Mesodermal cell (in vitro differentiated cells): ENCODE measurements at regions not wholly inside any gene's neighbourhood (a gene's known extent, or its start where the extent isn't known, plus 50 kb on each side); places are given as distances from the start of the nearest gene placed in this dataset.
"Not testable (repeated sequence)": the region's sequence is repeated elsewhere in the genome, so short reads cannot be mapped to it uniquely, and the experiment has no call there.

Experiments used
- H3K27ac ChIP-seq: 2 replicates; pipeline ENCODE4 v1.7.0; 2013; ENCODE audit warnings: mild to moderate bottlenecking, low read depth, low read length, moderate library complexity; ENCODE audit not compliant: severe bottlenecking
- H3K36me3 ChIP-seq: 2 replicates; pipeline ENCODE4 v1.7.1; 2013; ENCODE audit warnings: mild to moderate bottlenecking, low read length, moderate library complexity; ENCODE audit not compliant: control insufficient read depth, insufficient read depth
- H3K4me1 ChIP-seq: one replicate; pipeline ENCODE4 v1.7.1; 2013; ENCODE audit warnings: mild to moderate bottlenecking, low read length; ENCODE audit not compliant: insufficient read depth, control insufficient read depth, poor library complexity, severe bottlenecking
- H3K4me3 ChIP-seq: 2 replicates; pipeline ENCODE4 v1.7.0; 2013; ENCODE audit warnings: low read length, control low read depth, mild to moderate bottlenecking; ENCODE audit not compliant: insufficient read depth, poor library complexity, severe bottlenecking; ENCODE audit errors: extremely low read depth
- H3K9me3 ChIP-seq: 2 replicates; pipeline ENCODE4 v1.7.1; 2013; ENCODE audit warnings: mild to moderate bottlenecking, low read length, moderate library complexity; ENCODE audit not compliant: control insufficient read depth
- WGBS, 2 experiments: methylation state at CpG; one replicate each; pipeline ENCODE4 v1.1.5; 2013; ENCODE audit warnings: missing lambda C conversion rate in 2 of 2; ENCODE audit not compliant: insufficient coverage in 2 of 2; 5-methylcytosine and 5-hydroxymethylcytosine counted together

DNA sequence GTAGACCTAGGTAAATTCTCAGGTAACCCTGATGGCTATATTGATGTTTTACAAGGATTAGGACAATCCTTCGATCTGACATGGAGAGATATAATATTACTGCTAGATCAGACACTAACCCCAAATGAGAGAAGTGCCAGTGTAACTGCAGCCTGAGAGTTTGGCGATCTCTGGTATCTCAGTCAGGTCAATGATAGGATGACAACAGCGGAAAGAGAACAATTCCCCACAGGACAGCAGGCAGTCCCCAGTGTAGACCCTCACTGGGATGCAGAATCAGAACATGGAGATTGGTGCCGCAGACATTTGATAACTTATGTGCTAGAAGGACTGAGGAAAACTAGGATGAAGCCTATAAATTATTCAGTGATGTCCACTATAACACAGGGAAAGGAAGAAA is 228.4 kb upstream of the CWC22 start:
- H3K36me3 ChIP-seq, H3K27ac ChIP-seq, H3K9me3 ChIP-seq, H3K4me3 ChIP-seq, H3K4me1 ChIP-seq: not testable (repeated sequence)
- 95 to 100% methylated on average over 2 of the region's 4 CpGs for WGBS, 2 experiments

- H3K27ac ChIP-seq, H3K4me3 ChIP-seq, H3K9me3 ChIP-seq, H3K4me1 ChIP-seq, H3K36me3 ChIP-seq: not testable (repeated sequence)
- WGBS, 2 experiments = 98 to 100% methylated on average over 3 to 5 of the region's 5 CpGs
These were observed 227.9 kb upstream of the CWC22 start for GRCh38 chr2:180234991-180235390.

DNA sequence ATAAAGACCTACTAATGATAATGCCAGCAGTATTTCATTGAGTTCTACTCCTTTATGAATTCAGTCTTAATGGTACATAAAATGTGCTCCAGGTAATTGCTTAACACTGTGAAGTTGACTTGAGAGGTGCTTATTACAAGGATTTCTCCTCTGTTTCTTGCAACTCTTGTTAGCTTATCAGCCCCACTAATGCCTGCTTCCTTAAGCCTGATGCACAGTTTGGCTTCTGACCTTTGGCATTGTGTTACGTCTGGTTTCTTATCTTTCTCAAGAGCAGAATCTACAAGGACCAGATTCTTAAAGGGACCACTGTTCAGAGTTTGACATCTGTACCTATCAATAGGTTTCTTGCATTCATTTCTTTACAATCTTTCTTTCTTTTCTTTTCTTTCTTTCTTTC is 223.9 kb upstream of the CWC22 start:
- peaks cover 3% of the 10 kb centered on the region for H3K4me1 ChIP-seq
- no peaks in the 10 kb centered on the region for H3K36me3 ChIP-seq
- H3K9me3 ChIP-seq = peaks cover 8% of the 10 kb centered on the region
- H3K27ac ChIP-seq = no peak overlapping the region
- no peak overlapping the region for H3K4me3 ChIP-seq
- WGBS, 2 experiments = 9 to 17% methylated on average over 1 of the region's 1 CpG

GRCh38 chr2:180227461-180227860 is 220.4 kb upstream of the CWC22 start:
- Histone ChIP-seq H3K27ac (no peak overlapping the region), H3K4me3 (no peak overlapping the region)
- WGBS, 2 experiments = 100% methylated on average over 1 of the region's 2 CpGs

DNA sequence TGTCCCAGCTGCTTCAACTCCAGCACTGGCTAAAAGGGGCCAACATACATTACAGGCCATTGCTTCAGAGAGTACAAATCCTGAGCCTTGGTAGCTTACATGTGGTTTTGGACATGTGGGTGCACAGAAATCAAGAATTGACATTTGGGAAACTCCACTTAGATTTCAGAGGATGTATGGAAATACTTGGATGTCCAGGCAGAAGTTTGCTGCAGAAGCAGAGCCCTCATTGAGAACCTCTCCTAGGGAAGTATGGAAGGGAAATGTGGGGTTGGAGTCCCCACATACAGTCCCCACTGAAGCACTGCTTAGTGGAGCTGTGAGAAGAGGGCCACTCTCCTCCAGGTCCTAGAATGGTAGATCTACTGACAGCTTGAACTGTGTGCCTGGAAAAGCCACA is 218.0 kb upstream of the CWC22 start:
- Histone ChIP-seq H3K9me3 (peaks cover 18% of the 10 kb centered on the region), H3K27ac (no peak overlapping the region), H3K4me1 (no peaks in the 10 kb centered on the region), H3K4me3 (no peak overlapping the region), H3K36me3 (no peaks in the 10 kb centered on the region)

More at GRCh38 chr2:180227461-180227860, 220.4 kb upstream of the CWC22 start:
- peaks cover 3% of the 10 kb centered on the region for H3K4me1 ChIP-seq
- no peaks in the 10 kb centered on the region for H3K36me3 ChIP-seq
- H3K9me3 ChIP-seq = peaks cover 23% of the 10 kb centered on the region

DNA sequence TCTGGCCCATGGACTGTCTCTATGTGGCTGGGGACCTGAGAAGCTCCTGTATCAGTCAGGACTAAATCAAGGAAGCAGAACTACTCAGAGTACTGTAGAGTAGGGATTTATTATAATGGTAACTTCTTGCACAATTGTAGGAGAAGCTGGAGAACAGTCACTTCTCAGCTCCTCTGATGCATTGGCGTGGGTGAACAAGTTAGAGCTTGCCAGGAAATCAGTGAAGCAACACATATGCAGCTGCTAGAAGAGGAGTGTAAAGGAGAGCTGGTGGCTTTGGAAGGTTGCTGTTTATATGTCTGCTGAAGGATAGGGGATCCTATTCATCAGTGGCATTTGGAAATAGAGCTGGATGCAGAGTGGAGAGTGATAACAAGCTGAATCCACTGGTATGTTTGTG is 215.5 kb upstream of the CWC22 start:
- Histone ChIP-seq H3K27ac (no peak overlapping the region), H3K4me1 (no peaks in the 10 kb centered on the region), H3K9me3 (peaks cover 18% of the 10 kb centered on the region), H3K4me3 (no peak overlapping the region), H3K36me3 (no peaks in the 10 kb centered on the region)
- 100% methylated on average over 1 of the region's 1 CpG for WGBS, 2 experiments

DNA sequence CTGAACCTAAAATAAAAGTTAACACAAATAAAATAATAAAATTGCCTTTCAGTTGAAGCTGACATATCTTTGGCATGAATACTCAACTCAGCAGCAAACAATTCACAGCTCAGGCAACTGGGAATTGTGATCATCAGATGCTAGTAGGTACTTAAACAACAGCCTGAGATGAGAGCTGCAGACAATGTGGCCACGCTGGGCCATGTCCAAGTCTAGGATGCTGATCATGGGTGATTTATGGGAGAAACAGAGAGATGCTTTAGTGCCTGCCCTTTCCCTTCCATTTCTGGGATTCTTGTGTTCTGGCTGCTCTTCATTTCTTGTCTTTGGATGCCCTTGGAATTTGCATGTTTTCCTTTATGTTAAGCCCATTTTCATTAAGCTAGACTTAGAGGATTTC is 212.4 kb upstream of the CWC22 start:
- Histone ChIP-seq H3K4me1 (no peaks in the 10 kb centered on the region), H3K9me3 (peaks cover 9% of the 10 kb centered on the region), H3K4me3 (no peak overlapping the region), H3K36me3 (no peaks in the 10 kb centered on the region), H3K27ac (no peak overlapping the region)
- WGBS, 2 experiments = 90 to 100% methylated on average over 1 of the region's 1 CpG

DNA sequence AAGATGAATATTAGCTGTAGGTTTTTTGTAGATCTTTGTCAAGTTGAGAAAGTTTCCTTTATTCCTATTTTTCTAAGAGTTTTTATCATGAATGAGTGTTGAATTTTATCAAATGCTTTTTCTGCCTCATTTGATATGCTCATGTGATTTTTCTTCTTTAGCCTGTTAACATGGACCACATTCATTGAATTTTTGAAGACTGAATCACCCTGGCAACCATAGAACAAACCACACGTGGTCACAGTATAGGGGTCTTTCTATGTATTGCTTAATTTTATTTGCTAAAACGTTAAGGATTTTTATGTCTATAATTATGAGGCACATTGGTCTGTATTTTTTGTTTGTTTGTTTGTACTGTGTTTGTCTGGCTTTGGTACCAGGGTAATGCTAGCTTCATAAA is 201.7 kb upstream of the CWC22 start:
- WGBS, 2 experiments = 67% methylated on average over 1 of the region's 2 CpGs; no CpG with 5 or more reads in 1 of the 2 experiments
- Histone ChIP-seq H3K27ac (peak overlapping the region; percentile 16), H3K36me3 (no peaks in the 10 kb centered on the region), H3K4me3 (no peak overlapping the region), H3K9me3 (no peaks in the 10 kb centered on the region), H3K4me1 (peaks cover 11% of the 10 kb centered on the region)

- H3K27ac ChIP-seq = peak overlapping the region; percentile 37
- WGBS, 2 experiments = 64 to 81% methylated on average over 4 to 5 of the region's 6 CpGs
- H3K4me1 ChIP-seq = peaks cover 16% of the 10 kb centered on the region
- no peak overlapping the region for H3K4me3 ChIP-seq
- H3K9me3 ChIP-seq = no peaks in the 10 kb centered on the region
- H3K36me3 ChIP-seq = no peaks in the 10 kb centered on the region
These were observed 198.6 kb upstream of the CWC22 start for GRCh38 chr2:180205621-180206235.

DNA sequence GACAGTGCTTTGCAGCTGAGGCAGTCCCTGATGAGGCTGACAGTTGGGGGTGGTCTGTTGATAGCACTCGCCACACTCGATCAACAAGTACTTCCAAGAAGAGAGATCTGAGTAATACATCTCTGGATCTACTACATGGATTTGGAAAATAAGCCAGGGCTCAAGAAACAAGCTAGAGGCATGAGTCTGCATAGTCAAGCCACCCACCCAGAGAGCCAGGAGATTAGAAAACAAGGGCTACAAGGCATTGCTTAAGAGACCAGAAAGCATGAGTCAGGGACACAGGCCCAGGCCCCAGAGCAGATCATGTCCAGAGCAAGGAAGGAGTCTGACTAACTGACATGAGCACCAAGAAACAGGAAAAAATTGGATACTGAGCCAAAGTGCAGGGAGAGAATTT is 196.9 kb upstream of the CWC22 start:
- 83 to 84% methylated on average over 1 to 2 of the region's 2 CpGs for WGBS, 2 experiments
- no peaks in the 10 kb centered on the region for H3K9me3 ChIP-seq
- H3K36me3 ChIP-seq = no peaks in the 10 kb centered on the region
- H3K4me1 ChIP-seq = peaks cover 16% of the 10 kb centered on the region
- peak overlapping the region; percentile 36 for H3K27ac ChIP-seq
- no peak overlapping the region for H3K4me3 ChIP-seq

- H3K4me1 ChIP-seq = peaks cover 16% of the 10 kb centered on the region
- WGBS, 2 experiments = 92 to 100% methylated on average over 2 to 3 of the region's 7 CpGs
- no peaks in the 10 kb centered on the region for H3K36me3 ChIP-seq
- no peak overlapping the region for H3K4me3 ChIP-seq
- no peaks in the 10 kb centered on the region for H3K9me3 ChIP-seq
- no peak overlapping the region for H3K27ac ChIP-seq
These were observed 195.4 kb upstream of the CWC22 start for GRCh38 chr2:180202467-180202951.
